ENCODE measurements at regions not wholly inside any gene's neighbourhood (a gene's known extent, or its start where the extent isn't known, plus 50 kb on each side); places are given as distances from the start of the nearest gene placed in this dataset.
"Not testable (repeated sequence)": the region's sequence is repeated elsewhere in the genome, so short reads cannot be mapped to it uniquely, and the experiment has no call there.

DNA sequence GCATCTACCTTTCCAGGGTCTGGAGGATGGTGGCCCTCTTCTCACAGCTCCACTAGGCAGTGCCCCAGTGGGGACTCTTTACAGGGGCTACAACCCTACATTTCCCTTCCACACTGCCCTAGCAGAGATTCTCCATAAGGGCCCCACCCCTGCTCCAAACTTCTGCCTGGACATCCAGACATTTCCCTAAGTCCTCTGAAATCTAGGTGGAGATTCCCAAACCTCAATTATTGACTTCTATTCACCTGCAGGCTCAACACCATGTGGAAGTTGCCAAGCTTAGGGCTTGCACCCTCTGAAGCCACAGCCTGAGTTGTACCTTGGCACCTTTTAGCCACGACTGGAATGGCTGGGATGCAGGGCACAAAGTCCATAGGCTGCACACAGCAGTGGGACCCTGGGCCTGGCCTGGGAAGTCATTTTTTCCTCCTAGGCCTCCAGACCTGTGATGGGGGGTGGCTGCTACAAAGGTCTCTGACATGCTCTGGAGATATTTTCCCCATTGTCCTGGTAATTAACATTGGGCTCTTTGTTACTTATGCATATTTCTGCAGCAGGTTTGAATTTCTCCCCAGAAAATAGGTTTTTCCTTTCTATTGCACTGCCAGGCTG is 53.7 kb upstream of the ST3GAL5 start:
- Histone ChIP-seq H3K4me1 (no peaks in the 10 kb centered on the region), H3K4me3 (no peak overlapping the region), H3K36me3 (no peaks in the 10 kb centered on the region), H3K9me3 (peaks cover 68% of the 10 kb centered on the region), H4K20me1 (no peaks in the 10 kb centered on the region), H3K27ac (no peak overlapping the region), H3K27me3 (no peaks in the 10 kb centered on the region), H3K4me2 (no peak overlapping the region), H3K9ac (no peak overlapping the region)
- no peak for TF ChIP-seq Cebpa-rat (IDR thresholded peaks at IDR 0.05)

DNA sequence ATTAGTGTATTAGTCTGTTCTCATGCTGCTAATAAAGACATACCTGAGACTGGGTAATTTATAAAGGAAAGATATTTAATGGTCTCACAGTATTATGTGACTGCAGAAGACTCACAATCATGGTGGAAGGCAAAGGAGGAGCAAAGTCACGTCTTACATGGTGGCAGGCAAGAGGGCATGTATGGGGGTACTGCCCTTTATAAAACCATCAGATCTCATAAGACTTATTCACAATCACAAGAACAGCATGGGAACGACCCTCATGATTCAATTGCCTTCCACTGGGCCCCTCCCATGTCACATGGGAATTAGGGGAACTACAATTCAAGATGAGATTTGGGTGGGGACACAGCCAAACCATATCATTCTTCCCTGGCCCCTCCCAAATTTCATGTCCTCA is 52.7 kb upstream of the ST3GAL5 start:
- peaks cover 60% of the 10 kb centered on the region for H3K9me3 ChIP-seq
- not testable (repeated sequence) for H3K4me2 ChIP-seq, H3K27ac ChIP-seq, H3K27me3 ChIP-seq, H3K4me1 ChIP-seq, H3K36me3 ChIP-seq, H3K4me3 ChIP-seq, H3K9ac ChIP-seq, H4K20me1 ChIP-seq

DNA sequence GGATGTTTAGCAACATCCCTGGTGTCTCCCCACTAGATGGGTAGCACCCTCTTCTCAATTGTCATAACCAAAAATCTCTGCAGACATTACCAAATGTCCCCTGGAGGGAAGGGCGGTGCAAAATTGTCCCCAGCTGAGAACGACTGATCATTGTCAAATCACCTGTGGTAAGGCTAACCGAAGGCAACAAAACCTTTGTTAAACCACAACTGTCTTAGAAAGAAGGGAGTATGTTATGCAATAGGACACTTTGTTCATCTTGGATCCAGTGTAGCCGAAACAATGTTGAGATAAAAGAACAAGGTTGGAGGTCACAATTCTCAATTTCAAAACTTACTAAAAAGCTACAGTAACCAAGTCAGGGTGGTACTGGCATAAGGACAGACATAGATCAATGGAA is 50.3 kb upstream of the ST3GAL5 start:
- Histone ChIP-seq H3K9me3 (peaks cover 41% of the 10 kb centered on the region), H3K27ac (no peak overlapping the region), H3K4me3 (no peak overlapping the region), H3K36me3 (no peaks in the 10 kb centered on the region), H3K4me2 (no peak overlapping the region), H3K9ac (no peak overlapping the region), H3K4me1 (no peaks in the 10 kb centered on the region), H3K27me3 (no peaks in the 10 kb centered on the region), H4K20me1 (no peaks in the 10 kb centered on the region)
- TF ChIP-seq Cebpa-rat (IDR thresholded peaks at IDR 0.05), result no peak
